ENCODE measurements at regions not wholly inside any gene's neighbourhood (a gene's known extent, or its start where the extent isn't known, plus 50 kb on each side); places are given as distances from the start of the nearest gene placed in this dataset.

GRCh38 chr6:44034391-44034861, 92.8 kb downstream of the MRPL14 start:
- ChIA-PET CTCF (ENCODE audit: low intra/inter-chr PET ratio) (no interaction called here), POLR2A (interaction anchor here (0.5 to 0.9 kb wide), 3 partner anchors 24 to 394 kb away, joined by 3 read pairs; no protein-coding TSS in a partner anchor)
- H3K9me1 ChIP-seq (ENCODE audit: control insufficient read depth, insufficient read depth, low read length): no peaks in the 10 kb centered on the region
- H4K20me1 ChIP-seq (replicated peaks; ENCODE audit: control insufficient read depth, insufficient read depth, low read length): no peaks in the 10 kb centered on the region
- H3K36me3 ChIP-seq (ENCODE audit: control insufficient read depth, insufficient read depth, low read length): no peaks in the 10 kb centered on the region
- FAIRE-seq: no peak
- intact Hi-C loops (cut with micrococcal nuclease) (no loop called here), in situ Hi-C loops (cut with MboI) (no loop called here)
- peaks cover 11 to 15% of the 10 kb centered on the region in 2 experiments; a peak in 4 of 5 replicates for H3K4me1 ChIP-seq (replicated peaks in 1 of 2; ENCODE audit: control insufficient read depth in 2 of 2, insufficient read depth in 2 of 2, low read length in 2 of 2)
- no TSS peak for BruUV-seq (replicated peaks)
- no peaks in the 10 kb centered on the region for H3K9me3 ChIP-seq (replicated peaks; ENCODE audit: control insufficient read depth, insufficient read depth, low read depth, low read length)
- H3K9ac ChIP-seq (ENCODE audit: insufficient read depth in 1 of 2, low read depth in 2 of 2, low read length in 2 of 2): peak overlapping the region in 1 of 2 experiments; percentile 68; a peak in 1 of 4 replicates
- H3K79me2 ChIP-seq (ENCODE audit: control insufficient read depth, insufficient read depth, low read length): no peaks in the 10 kb centered on the region
- H3K27ac ChIP-seq (ENCODE audit: extremely low read depth, low read depth, low read length): no peak overlapping the region
- H3K4me3 ChIP-seq: no peak overlapping the region
- H2AFZ ChIP-seq (ENCODE audit: low read depth, low read length): peak overlapping the region; percentile 35; the same call in 1 of the 2 replicates
- no peak overlapping the region for H3K4me2 ChIP-seq (ENCODE audit: insufficient read depth, low read length)
- TF ChIP-seq SAP30 (IDR thresholded peaks at IDR 0.05; ENCODE audit: borderline replicate concordance, insufficient read depth, low read depth, low read length, poor library complexity, severe bottlenecking): no peak
- 0 out of 2 replicates have a peak, but pooled peaks have one; percentile 29 for TF ChIP-seq NR2C2 (CRISPR knock-in tag; IDR thresholded peaks at IDR 0.05)
- peak; percentile 58; the same call in 1 of the 2 replicates for TF ChIP-seq NR2C2 (tag; IDR thresholded peaks at IDR 0.05)
- no peak for TF ChIP-seq ZFP1 (CRISPR knock-in tag; IDR thresholded peaks at IDR 0.05)
- TF ChIP-seq BACH1 (tag; IDR thresholded peaks at IDR 0.05): no peak
- TF ChIP-seq ZFP91 (CRISPR knock-in tag; IDR thresholded peaks at IDR 0.05): no peak
- TF ChIP-seq TSC22D4 (tag; IDR thresholded peaks at IDR 0.05): no peak
- no peak for TF ChIP-seq ZNF717 (CRISPR knock-in tag; IDR thresholded peaks at IDR 0.05)
- TF ChIP-seq, protein P1, sequence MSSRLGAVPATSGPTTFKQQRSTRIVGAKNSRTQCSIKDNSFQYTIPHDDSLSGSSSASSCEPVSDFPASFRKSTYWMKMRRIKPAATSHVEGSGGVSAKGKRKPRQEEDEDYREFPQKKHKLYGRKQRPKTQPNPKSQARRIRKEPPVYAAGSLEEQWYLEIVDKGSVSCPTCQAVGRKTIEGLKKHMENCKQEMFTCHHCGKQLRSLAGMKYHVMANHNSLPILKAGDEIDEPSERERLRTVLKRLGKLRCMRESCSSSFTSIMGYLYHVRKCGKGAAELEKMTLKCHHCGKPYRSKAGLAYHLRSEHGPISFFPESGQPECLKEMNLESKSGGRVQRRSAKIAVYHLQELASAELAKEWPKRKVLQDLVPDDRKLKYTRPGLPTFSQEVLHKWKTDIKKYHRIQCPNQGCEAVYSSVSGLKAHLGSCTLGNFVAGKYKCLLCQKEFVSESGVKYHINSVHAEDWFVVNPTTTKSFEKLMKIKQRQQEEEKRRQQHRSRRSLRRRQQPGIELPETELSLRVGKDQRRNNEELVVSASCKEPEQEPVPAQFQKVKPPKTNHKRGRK (tag; IDR thresholded peaks at IDR 0.05): no peak
- no peak for TF ChIP-seq ZNF354B (CRISPR knock-in tag; IDR thresholded peaks at IDR 0.05)
- no peak for TF ChIP-seq CBX3 (IDR thresholded peaks at IDR 0.05; ENCODE audit: borderline replicate concordance in 1 of 2, low read length in 2 of 2)
- TF ChIP-seq RBFOX2 (IDR thresholded peaks at IDR 0.05; ENCODE audit: low read depth, low read length): 0 out of 2 replicates have a peak, but pooled peaks have one; percentile 21
- no peak for TF ChIP-seq NR2C1 (IDR thresholded peaks at IDR 0.05)
- 0 out of 2 replicates have a peak, but pooled peaks have one; percentile 19 for TF ChIP-seq NR2C1 (tag; IDR thresholded peaks at IDR 0.05)
- TF ChIP-seq POLR2G (IDR thresholded peaks at IDR 0.05; ENCODE audit: low read depth, low read length): 0 out of 2 replicates have a peak, but pooled peaks have one; percentile 18
- TF ChIP-seq NFIC (IDR thresholded peaks at IDR 0.05): peak; percentile 52; the same call in 1 of the 2 replicates
- no peak for TF ChIP-seq JUND (IDR thresholded peaks at IDR 0.05; ENCODE audit: borderline replicate concordance, low read depth, low read length)
- TF ChIP-seq JUND (tag; IDR thresholded peaks at IDR 0.05; ENCODE audit: borderline replicate concordance, low read depth, low read length): no peak
- no peaks in the 10 kb centered on the region; a peak in 1 of 5 replicates for H3K27me3 ChIP-seq (ENCODE audit: control insufficient read depth in 2 of 2, insufficient read depth in 2 of 2, low read length in 2 of 2)
- no peak for DNase-seq (ENCODE audit: extremely low read depth in 1 of 4, low spot score in 3 of 4)
- no peak for ATAC-seq
- WGBS (ENCODE audit: insufficient coverage, low coverage, missing lambda C conversion rate): 23% methylated on average over 4 of the region's 4 CpGs

Data from K562 (cell line).